ENCODE measurements at regions not wholly inside any gene's neighbourhood (a gene's known extent, or its start where the extent isn't known, plus 50 kb on each side); places are given as distances from the start of the nearest gene placed in this dataset.
"Not testable (repeated sequence)": the region's sequence is repeated elsewhere in the genome, so short reads cannot be mapped to it uniquely, and the experiment has no call there.

DNA sequence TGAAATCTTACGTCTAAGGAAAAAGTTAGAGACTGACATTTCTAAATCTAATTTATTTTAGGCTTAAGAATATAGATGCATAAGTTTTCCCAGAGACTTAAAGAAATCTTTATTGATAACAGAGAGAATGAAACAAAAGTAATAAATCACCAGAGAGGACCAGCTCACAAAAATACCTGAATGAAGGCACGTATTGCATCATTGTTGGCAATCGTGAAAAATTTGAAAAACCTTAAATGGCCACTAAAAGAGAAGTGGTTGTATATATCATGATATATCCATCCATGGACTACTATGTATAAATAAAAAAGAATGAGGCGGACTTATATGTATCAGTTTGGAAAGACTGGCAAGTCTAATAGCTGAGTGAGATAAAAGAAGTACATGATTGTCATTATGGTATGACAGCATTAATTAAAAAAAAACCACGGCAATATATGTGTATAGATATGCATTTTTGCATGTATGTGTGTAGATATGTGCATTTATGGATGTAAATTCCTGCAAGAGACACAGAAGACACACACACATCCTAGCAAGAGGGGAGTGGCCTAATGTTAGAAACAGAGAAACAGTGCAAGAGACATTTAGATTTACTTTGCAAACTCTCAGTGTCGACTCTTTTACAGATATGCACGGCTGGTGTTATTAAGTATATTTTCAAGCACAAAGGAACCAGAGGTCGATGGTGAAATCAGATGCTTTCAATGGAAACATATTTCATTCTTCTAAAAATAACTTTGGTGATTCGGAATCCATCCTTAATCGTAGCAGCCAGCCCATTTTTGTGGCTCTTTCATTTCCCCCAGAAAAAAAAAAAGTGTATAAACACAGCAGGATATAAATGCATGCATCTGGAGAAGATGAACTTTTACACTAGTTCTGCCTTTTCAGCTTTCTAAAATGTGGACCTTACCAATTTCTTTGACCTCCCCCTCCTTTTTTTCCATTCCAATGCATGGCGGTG is 156.1 kb upstream of the SALL4 start:
- DNase-seq (ENCODE audit: low read depth): no peak

- DNase-seq (ENCODE audit: low read depth): no peak
These were observed 153.4 kb upstream of the SALL4 start for GRCh38 chr20:51955756-51956155.

GRCh38 chr20:51953731-51954340 is 151.5 kb upstream of the SALL4 start:
- no peak for DNase-seq (ENCODE audit: low read depth)

GRCh38 chr20:51950926-51951325 is 148.6 kb upstream of the SALL4 start:
- DNase-seq (ENCODE audit: low read depth): no peak

GRCh38 chr20:51946586-51946985 is 144.3 kb upstream of the SALL4 start:
- no peak for DNase-seq (ENCODE audit: low read depth)

- no peak for DNase-seq (ENCODE audit: low read depth)
These were observed 143.6 kb upstream of the SALL4 start for GRCh38 chr20:51945881-51946280.

GRCh38 chr20:51945177-51945576 is 142.9 kb upstream of the SALL4 start:
- DNase-seq (ENCODE audit: low read depth): no peak

- no peak for DNase-seq (ENCODE audit: low read depth)
These were observed 141.4 kb upstream of the SALL4 start for GRCh38 chr20:51943761-51944160.

- DNase-seq (ENCODE audit: low read depth): not testable (repeated sequence)
These were observed 141.0 kb upstream of the SALL4 start for GRCh38 chr20:51943326-51943725.

DNA sequence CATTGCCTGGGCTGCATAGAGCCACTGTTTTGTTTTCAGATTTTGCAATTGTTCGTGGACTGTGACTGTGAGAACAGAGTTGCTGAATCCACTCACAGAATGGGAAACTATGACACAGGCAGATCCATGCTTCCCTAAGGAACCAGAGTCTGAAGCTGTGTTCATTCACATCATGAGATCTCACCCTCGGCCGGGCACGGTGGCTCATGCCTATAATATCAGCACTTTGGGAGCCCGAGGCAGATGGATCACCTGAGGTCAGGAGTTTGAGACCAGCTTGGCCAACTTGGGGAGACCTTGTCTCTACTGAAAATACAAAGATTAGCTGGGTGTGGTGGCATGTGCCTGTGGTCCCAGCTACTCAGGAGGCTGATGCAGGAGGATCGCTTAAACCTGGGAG is 139.2 kb upstream of the SALL4 start:
- DNase-seq (ENCODE audit: low read depth): no peak

DNA sequence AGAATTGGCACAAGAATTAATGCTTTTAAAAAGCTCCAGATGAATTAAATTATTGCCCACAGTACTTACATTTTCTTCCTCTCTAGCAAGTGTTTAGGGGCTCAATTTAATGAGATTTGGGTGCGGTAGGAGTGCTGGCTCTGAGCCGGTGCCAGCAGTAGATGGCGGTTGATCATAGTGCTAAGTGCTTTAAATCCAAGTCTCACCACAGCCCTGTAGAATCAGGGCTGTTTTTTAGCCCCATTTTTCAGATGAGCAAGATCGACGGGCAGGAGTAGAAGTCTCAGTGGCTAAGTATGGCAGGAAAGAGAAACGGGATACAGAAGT is 136.9 kb upstream of the SALL4 start:
- DNase-seq (ENCODE audit: low read depth): no peak

GRCh38 chr20:51938559-51939258 is 136.4 kb upstream of the SALL4 start:
- DNase-seq (ENCODE audit: low read depth): no peak

GRCh38 chr20:51937779-51938178 is 135.5 kb upstream of the SALL4 start:
- no peak for DNase-seq (ENCODE audit: low read depth)

DNA sequence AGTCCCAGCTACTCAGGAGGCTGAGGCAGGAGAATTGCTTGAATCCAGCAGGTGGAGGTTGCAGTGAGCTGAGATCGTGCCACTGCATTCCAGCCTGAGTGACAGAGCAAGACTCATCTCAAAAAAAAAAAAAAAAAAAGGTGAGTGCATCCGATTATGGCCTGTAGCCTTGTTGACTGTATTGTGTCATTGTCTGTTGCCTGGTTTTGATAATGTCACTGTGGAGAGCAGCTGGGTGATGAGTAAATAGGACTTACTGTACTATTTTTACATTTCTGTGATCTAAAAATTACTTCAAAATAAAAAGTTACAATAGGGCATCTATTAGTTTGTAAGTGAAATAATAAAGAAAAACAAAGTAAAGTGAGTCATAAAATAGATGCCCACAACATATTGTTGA is 134.1 kb upstream of the SALL4 start:
- DNase-seq (ENCODE audit: low read depth): no peak

- DNase-seq (ENCODE audit: low read depth): no peak
These were observed 132.7 kb upstream of the SALL4 start for GRCh38 chr20:51935003-51935358.

- no peak for DNase-seq (ENCODE audit: low read depth)
These were observed 132.1 kb upstream of the SALL4 start for GRCh38 chr20:51934301-51935002.

- no peak for DNase-seq (ENCODE audit: low read depth)
These were observed 129.1 kb upstream of the SALL4 start for GRCh38 chr20:51931371-51931781.

- DNase-seq (ENCODE audit: low read depth): no peak
These were observed 128.5 kb upstream of the SALL4 start for GRCh38 chr20:51930775-51931174.

GRCh38 chr20:51928931-51929330 is 126.6 kb upstream of the SALL4 start:
- DNase-seq (ENCODE audit: low read depth): no peak

- not testable (repeated sequence) for DNase-seq (ENCODE audit: low read depth)
These were observed 125.6 kb upstream of the SALL4 start for GRCh38 chr20:51927970-51928369.

- no peak for DNase-seq (ENCODE audit: low read depth)
These were observed 124.5 kb upstream of the SALL4 start for GRCh38 chr20:51926670-51927305.

DNA sequence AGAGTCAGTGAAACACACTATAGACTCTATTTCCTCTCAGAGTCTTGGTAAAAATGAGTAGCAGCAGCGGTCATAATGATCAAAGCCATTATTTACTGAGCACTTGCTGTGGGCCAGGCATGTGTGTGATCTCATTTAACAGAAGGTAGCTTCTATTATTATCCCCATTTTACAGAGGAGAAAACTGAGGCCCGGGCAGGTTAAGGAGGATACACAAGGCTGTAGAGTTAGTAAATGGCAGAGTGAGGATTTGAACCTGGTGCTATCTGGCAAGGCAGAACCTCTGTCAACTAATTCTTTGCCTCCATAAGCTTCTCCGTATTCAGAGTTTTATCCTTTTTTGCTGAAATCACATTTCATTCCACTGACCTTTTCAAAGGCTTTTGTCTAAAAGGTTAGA is 122.2 kb upstream of the SALL4 start:
- no peak for DNase-seq (ENCODE audit: low read depth)
